ENCODE measurements at regions not wholly inside any gene's neighbourhood (a gene's known extent, or its start where the extent isn't known, plus 50 kb on each side); places are given as distances from the start of the nearest gene placed in this dataset.

- ATAC-seq, result no peak
- no peaks in the 10 kb centered on the region for H3K79me2 ChIP-seq (ENCODE audit: insufficient read depth, low read length)
- FAIRE-seq, result no peak
- no peak overlapping the region for H3K4me2 ChIP-seq (ENCODE audit: low read depth, low read length)
- H3K4me3 ChIP-seq (replicated peaks in 1 of 3; ENCODE audit: insufficient read depth in 1 of 3, low read depth in 2 of 3, low read length in 3 of 3), result no peak overlapping the region
- H3K9me3 ChIP-seq (ENCODE audit: low read length), result no peaks in the 10 kb centered on the region
- no peaks in the 10 kb centered on the region for H3K36me3 ChIP-seq (replicated peaks in 1 of 2; ENCODE audit: control insufficient read depth in 1 of 2, insufficient read depth in 2 of 2, low read length in 2 of 2)
- ChIA-PET POLR2A (no interaction called here), CTCF (ENCODE audit: low intra/inter-chr PET ratio, low total read pairs) (no interaction called here)
- BruUV-seq (replicated peaks), result no TSS peak
- intact Hi-C loops (cut with micrococcal nuclease; ENCODE audit: unreplicated experiment) (no loop called here), in situ Hi-C loops (cut with HindIII; ENCODE audit: extremely low pct_ligation_motif_present, low pct_unique_long_range_greater_than_20kb) (no loop called here)
- no peaks in the 10 kb centered on the region for H4K20me1 ChIP-seq (ENCODE audit: insufficient read depth, low read length)
- no peak overlapping the region for H3K27ac ChIP-seq (ENCODE audit: extremely low read length, insufficient read depth, low read length)
- WGBS (ENCODE audit: low lambda C conversion rate), result 0% methylated on average over 1 of the region's 1 CpG
- no peak overlapping the region for H3K9ac ChIP-seq (ENCODE audit: insufficient read depth, low read depth, low read length)
- no peak for DNase-seq (ENCODE audit: low spot score)
- no peaks in the 10 kb centered on the region for H3K27me3 ChIP-seq (ENCODE audit: control insufficient read depth in 1 of 2, insufficient read depth in 2 of 2, low read length in 2 of 2)
- no peaks in the 10 kb centered on the region for H3K4me1 ChIP-seq (ENCODE audit: insufficient read depth, low read length)
- no peak for TF ChIP-seq LRRFIP1 (CRISPR knock-in tag; conservative IDR thresholded peaks at IDR 0.05)
- H2AFZ ChIP-seq (ENCODE audit: low read length), result no peak overlapping the region
Observed at GRCh38 chr17:22511431-22511830, 819.1 kb downstream of the KCNJ18 start.

- DNase-seq (ENCODE audit: low spot score), result no peak
- no peak overlapping the region for H2AFZ ChIP-seq (ENCODE audit: low read length)
- H3K36me3 ChIP-seq (replicated peaks in 1 of 2; ENCODE audit: control insufficient read depth in 1 of 2, insufficient read depth in 2 of 2, low read length in 2 of 2), result no peaks in the 10 kb centered on the region
- ChIA-PET POLR2A (no interaction called here), CTCF (ENCODE audit: low intra/inter-chr PET ratio, low total read pairs) (no interaction called here)
- WGBS (ENCODE audit: low lambda C conversion rate), result 5% methylated on average over 3 of the region's 3 CpGs
- no TSS peak for BruUV-seq (replicated peaks)
- no peak overlapping the region for H3K4me3 ChIP-seq (replicated peaks in 1 of 3; ENCODE audit: insufficient read depth in 1 of 3, low read depth in 2 of 3, low read length in 3 of 3)
- no peak overlapping the region for H3K27ac ChIP-seq (ENCODE audit: extremely low read length, insufficient read depth, low read length)
- no peak for FAIRE-seq
- intact Hi-C loops (cut with micrococcal nuclease; ENCODE audit: unreplicated experiment), result no loop called here
- no peak overlapping the region for H3K9ac ChIP-seq (ENCODE audit: insufficient read depth, low read depth, low read length)
- H3K79me2 ChIP-seq (ENCODE audit: insufficient read depth, low read length), result no peaks in the 10 kb centered on the region
- in situ Hi-C loops (cut with HindIII; ENCODE audit: extremely low pct_ligation_motif_present, low pct_unique_long_range_greater_than_20kb), result no loop called here
- no peak for ATAC-seq
- H4K20me1 ChIP-seq (ENCODE audit: insufficient read depth, low read length), result no peaks in the 10 kb centered on the region
- no peaks in the 10 kb centered on the region for H3K9me3 ChIP-seq (ENCODE audit: low read length)
- H3K27me3 ChIP-seq (ENCODE audit: control insufficient read depth in 1 of 2, insufficient read depth in 2 of 2, low read length in 2 of 2), result no peaks in the 10 kb centered on the region
- TF ChIP-seq ZNF512B (CRISPR knock-in tag; IDR thresholded peaks at IDR 0.05; ENCODE audit: borderline replicate concordance) (no peak), NFIC (IDR thresholded peaks at IDR 0.05; ENCODE audit: low read length) (no peak)
- H3K4me1 ChIP-seq (ENCODE audit: insufficient read depth, low read length), result no peaks in the 10 kb centered on the region
- no peak overlapping the region for H3K4me2 ChIP-seq (ENCODE audit: low read depth, low read length)
Observed at GRCh38 chr17:22512057-22512456, 819.7 kb downstream of the KCNJ18 start.
